ENCODE measurements at regions not wholly inside any gene's neighbourhood (a gene's known extent, or its start where the extent isn't known, plus 50 kb on each side); places are given as distances from the start of the nearest gene placed in this dataset.

GRCh38 chr20:40255365-40255764, 433.7 kb downstream of the MAFB start:
- TF ChIP-seq CTCF (IDR thresholded peaks at IDR 0.05; ENCODE audit: control insufficient read depth, insufficient read depth, low read depth, low read length, missing control alignments), result no peak
- DNase-seq (ENCODE audit: low read depth), result no peak
- H3K4me3 ChIP-seq (ENCODE audit: control insufficient read depth, low read depth, low read length), result no peak overlapping the region

DNA sequence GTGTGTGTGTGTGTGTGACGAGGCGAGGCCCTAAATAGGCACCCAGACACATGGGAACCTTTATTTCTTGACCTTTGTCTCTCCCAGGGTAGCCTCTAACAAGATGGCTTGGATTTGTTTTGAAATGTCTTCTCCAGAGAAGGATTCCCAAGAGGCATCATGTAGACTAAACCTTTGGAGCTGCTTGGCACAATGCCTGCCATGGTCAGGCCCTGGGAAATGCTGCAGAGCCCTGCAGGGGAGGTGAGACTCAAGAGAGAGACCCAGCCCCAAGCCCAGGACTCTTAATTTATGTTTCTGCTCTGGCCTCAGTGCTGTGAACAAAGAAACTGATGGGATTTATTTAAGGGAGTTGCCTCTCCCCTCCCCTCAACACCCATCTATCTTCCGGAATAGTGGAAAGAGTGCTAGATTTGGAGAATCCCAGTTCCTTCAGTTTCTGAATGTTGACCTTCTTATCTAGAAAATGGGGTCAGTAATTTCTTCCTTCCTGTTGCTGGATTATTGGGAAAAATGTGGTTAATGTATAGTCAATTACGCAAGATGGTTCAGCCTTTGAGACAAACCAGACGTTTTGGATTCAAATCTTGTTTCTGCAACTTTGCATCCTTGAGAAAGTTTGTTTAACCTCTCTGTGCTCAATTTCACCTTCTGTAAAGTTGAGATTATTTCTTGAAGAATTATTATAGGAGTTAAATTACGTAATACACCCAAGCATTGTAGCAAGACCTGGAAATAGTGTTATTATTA, 434.8 kb downstream of the MAFB start:
- no peak for DNase-seq (ENCODE audit: low read depth)
- no peak for TF ChIP-seq CTCF (IDR thresholded peaks at IDR 0.05; ENCODE audit: control insufficient read depth, insufficient read depth, low read depth, low read length, missing control alignments)
- H3K4me3 ChIP-seq (ENCODE audit: control insufficient read depth, low read depth, low read length), result no peak overlapping the region

- DNase-seq (ENCODE audit: low read depth), result no peak
- TF ChIP-seq CTCF (IDR thresholded peaks at IDR 0.05; ENCODE audit: control insufficient read depth, insufficient read depth, low read depth, low read length, missing control alignments), result peak; percentile 69
These were observed 437.6 kb downstream of the MAFB start for GRCh38 chr20:40251284-40251932.

GRCh38 chr20:40249805-40250204, 439.2 kb downstream of the MAFB start:
- DNase-seq (ENCODE audit: low read depth), result no peak
- no peak for TF ChIP-seq CTCF (IDR thresholded peaks at IDR 0.05; ENCODE audit: control insufficient read depth, insufficient read depth, low read depth, low read length, missing control alignments)
- no peak overlapping the region for H3K4me3 ChIP-seq (ENCODE audit: control insufficient read depth, low read depth, low read length)

More at GRCh38 chr20:40251284-40251932, 437.6 kb downstream of the MAFB start:
- H3K4me3 ChIP-seq (ENCODE audit: control insufficient read depth, low read depth, low read length), result no peak overlapping the region

GRCh38 chr20:40245829-40246228, 443.2 kb downstream of the MAFB start:
- no peak overlapping the region for H3K4me3 ChIP-seq (ENCODE audit: control insufficient read depth, low read depth, low read length)
- TF ChIP-seq CTCF (IDR thresholded peaks at IDR 0.05; ENCODE audit: control insufficient read depth, insufficient read depth, low read depth, low read length, missing control alignments), result no peak
- no peak for DNase-seq (ENCODE audit: low read depth)

DNA sequence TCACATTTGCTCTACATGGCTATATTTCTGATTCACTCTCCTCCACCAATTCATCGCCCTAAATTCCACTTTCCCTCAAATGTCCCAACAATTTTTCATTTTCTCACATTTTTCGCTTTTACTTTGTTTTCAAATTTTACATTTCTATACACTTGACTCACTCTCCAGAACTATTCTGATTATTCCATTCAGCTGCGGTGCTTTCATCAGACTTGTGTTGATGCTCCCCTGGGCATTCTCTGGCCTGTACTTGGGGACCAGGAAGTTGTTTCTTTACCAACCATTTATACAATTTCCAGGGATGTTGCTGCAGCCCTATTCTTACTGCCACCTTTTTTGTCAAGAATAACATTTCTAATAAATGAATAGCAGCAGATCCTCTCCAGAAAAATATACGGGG, 444.8 kb downstream of the MAFB start:
- no peak for DNase-seq (ENCODE audit: low read depth)
- H3K4me3 ChIP-seq (ENCODE audit: control insufficient read depth, low read depth, low read length), result no peak overlapping the region
- no peak for TF ChIP-seq CTCF (IDR thresholded peaks at IDR 0.05; ENCODE audit: control insufficient read depth, insufficient read depth, low read depth, low read length, missing control alignments)
